ENCODE measurements at regions not wholly inside any gene's neighbourhood (a gene's known extent, or its start where the extent isn't known, plus 50 kb on each side); places are given as distances from the start of the nearest gene placed in this dataset.

- Mint-ChIP-seq H3K9me3 (ENCODE audit: unreplicated experiment) (no peaks in the 10 kb centered on the region), H3K4me1 (ENCODE audit: low read depth, unreplicated experiment) (peaks cover 6% of the 10 kb centered on the region), H3K27me3 (ENCODE audit: insufficient read depth, unreplicated experiment) (no peaks in the 10 kb centered on the region), H3K36me3 (ENCODE audit: insufficient read depth, unreplicated experiment) (no peaks in the 10 kb centered on the region), H3K27ac (ENCODE audit: unreplicated experiment) (no peak overlapping the region), H3K4me3 (ENCODE audit: unreplicated experiment) (no peak overlapping the region)
- Histone ChIP-seq H3K4me3 (ENCODE audit: low read depth, low read length) (no peak overlapping the region), H3K27me3 (replicated peaks; ENCODE audit: control insufficient read depth, insufficient read depth, low read length) (no peaks in the 10 kb centered on the region), H3K4me1 (no peaks in the 10 kb centered on the region), H3K36me3 (ENCODE audit: control insufficient read depth, insufficient read depth, low read length) (0 out of 2 replicates have a peak, but pooled peaks cover 1% of the 10 kb centered on the region), H3K9me3 (no peaks in the 10 kb centered on the region)
- CTCF ChIA-PET, result no interaction called here
- no peak for DNase-seq
- BruUV-seq (replicated peaks), result no TSS peak
- intact Hi-C loops (cut with micrococcal nuclease; ENCODE audit: unreplicated experiment), result no loop called here
- no peak for TF ChIP-seq CTCF (IDR thresholded peaks at IDR 0.05; ENCODE audit: insufficient read depth in 1 of 2, low read depth in 1 of 2, low read length in 1 of 2, severe bottlenecking in 1 of 2, unreplicated experiment in 1 of 2)
- POLR2A ChIA-PET, result no interaction called here
Observed at GRCh38 chr6:143611580-143611979, 66.2 kb upstream of the PHACTR2 start.

GRCh38 chr6:143609972-143610371 lies 67.8 kb upstream of the PHACTR2 start:
- H3K4me1 Mint-ChIP-seq (ENCODE audit: low read depth, unreplicated experiment), result no peaks in the 10 kb centered on the region
- CTCF ChIA-PET, result no interaction called here
- intact Hi-C loops (cut with micrococcal nuclease; ENCODE audit: unreplicated experiment), result no loop called here

GRCh38 chr6:143609501-143609900 lies 68.3 kb upstream of the PHACTR2 start:
- intact Hi-C loops (cut with micrococcal nuclease; ENCODE audit: unreplicated experiment), result no loop called here
- no peaks in the 10 kb centered on the region for H3K36me3 Mint-ChIP-seq (ENCODE audit: insufficient read depth, unreplicated experiment)
- no TSS peak for BruUV-seq (replicated peaks)
- H3K27ac Mint-ChIP-seq (ENCODE audit: unreplicated experiment), result no peak overlapping the region
- TF ChIP-seq CTCF (IDR thresholded peaks at IDR 0.05; ENCODE audit: insufficient read depth in 1 of 2, low read depth in 1 of 2, low read length in 1 of 2, severe bottlenecking in 1 of 2, unreplicated experiment in 1 of 2), result no peak
- no peaks in the 10 kb centered on the region for H3K4me1 Mint-ChIP-seq (ENCODE audit: low read depth, unreplicated experiment)
- H3K27me3 Mint-ChIP-seq (ENCODE audit: insufficient read depth, unreplicated experiment), result no peaks in the 10 kb centered on the region
- no peaks in the 10 kb centered on the region for H3K9me3 Mint-ChIP-seq (ENCODE audit: unreplicated experiment)
- Histone ChIP-seq H3K36me3 (ENCODE audit: control insufficient read depth, insufficient read depth, low read length) (no peaks in the 10 kb centered on the region), H3K9me3 (no peaks in the 10 kb centered on the region), H3K4me3 (ENCODE audit: low read depth, low read length) (no peak overlapping the region), H3K4me1 (no peaks in the 10 kb centered on the region), H3K27me3 (replicated peaks; ENCODE audit: control insufficient read depth, insufficient read depth, low read length) (no peaks in the 10 kb centered on the region)
- no peak overlapping the region for H3K4me3 Mint-ChIP-seq (ENCODE audit: unreplicated experiment)
- no peak for DNase-seq
- ChIA-PET POLR2A (no interaction called here), CTCF (no interaction called here)

More at GRCh38 chr6:143609972-143610371, 67.8 kb upstream of the PHACTR2 start:
- BruUV-seq (replicated peaks), result no TSS peak
- Mint-ChIP-seq H3K27ac (ENCODE audit: unreplicated experiment) (no peak overlapping the region), H3K9me3 (ENCODE audit: unreplicated experiment) (no peaks in the 10 kb centered on the region), H3K27me3 (ENCODE audit: insufficient read depth, unreplicated experiment) (no peaks in the 10 kb centered on the region), H3K36me3 (ENCODE audit: insufficient read depth, unreplicated experiment) (no peaks in the 10 kb centered on the region), H3K4me3 (ENCODE audit: unreplicated experiment) (no peak overlapping the region)
- no peak overlapping the region for H3K4me3 ChIP-seq (ENCODE audit: low read depth, low read length)
- H3K9me3 ChIP-seq, result no peaks in the 10 kb centered on the region
- no peaks in the 10 kb centered on the region for H3K4me1 ChIP-seq
- no peak for TF ChIP-seq CTCF (IDR thresholded peaks at IDR 0.05; ENCODE audit: insufficient read depth in 1 of 2, low read depth in 1 of 2, low read length in 1 of 2, severe bottlenecking in 1 of 2, unreplicated experiment in 1 of 2)
- H3K27me3 ChIP-seq (replicated peaks; ENCODE audit: control insufficient read depth, insufficient read depth, low read length), result no peaks in the 10 kb centered on the region
- POLR2A ChIA-PET, result no interaction called here
- no peak for DNase-seq
- H3K36me3 ChIP-seq (ENCODE audit: control insufficient read depth, insufficient read depth, low read length), result no peaks in the 10 kb centered on the region

Data from Caco-2 (cell line).